Stimulated activated CD4-positive, alpha-beta T cell treated with anti-CD3 and anti-CD28 coated beads, Interleukin-15, amount 100 ng/mL, for 48 hours (primary cell): ENCODE measurements at regions not wholly inside any gene's neighbourhood (a gene's known extent, or its start where the extent isn't known, plus 50 kb on each side); places are given as distances from the start of the nearest gene placed in this dataset.
"Not testable (repeated sequence)": the region's sequence is repeated elsewhere in the genome, so short reads cannot be mapped to it uniquely, and the experiment has no call there.

Experiments used
- DNase-seq, 2 donors: peaks; one replicate each; pipeline ENCODE4 v3.0.0-alpha.2; 2020; ENCODE audit warnings: low read depth in 2 of 2

GRCh38 chr5:89218364-89218763, 335.4 kb upstream of the MEF2C start:
- DNase-seq: no peak

GRCh38 chr5:89216606-89217005, 333.6 kb upstream of the MEF2C start:
- DNase-seq: no peak

- no peak for DNase-seq
Observed at GRCh38 chr5:89213573-89213972, 330.6 kb upstream of the MEF2C start.

- no peak for DNase-seq
Observed at GRCh38 chr5:89211836-89212235, 328.9 kb upstream of the MEF2C start.

GRCh38 chr5:89208811-89209210, 325.8 kb upstream of the MEF2C start:
- no peak for DNase-seq

- no peak for DNase-seq
Observed at GRCh38 chr5:89208392-89208791, 325.4 kb upstream of the MEF2C start.

- DNase-seq: no peak
Observed at GRCh38 chr5:89204756-89205155, 321.8 kb upstream of the MEF2C start.

- no peak for DNase-seq
Observed at GRCh38 chr5:89203611-89204010, 320.6 kb upstream of the MEF2C start.

- no peak for DNase-seq
Observed at GRCh38 chr5:89200899-89201298, 317.9 kb upstream of the MEF2C start.

- DNase-seq: no peak
Observed at GRCh38 chr5:89199306-89199705, 316.3 kb upstream of the MEF2C start.

GRCh38 chr5:89191374-89191773, 308.4 kb upstream of the MEF2C start:
- no peak for DNase-seq

- DNase-seq: no peak
Observed at GRCh38 chr5:89190515-89191265, 307.7 kb upstream of the MEF2C start.

- no peak for DNase-seq
Observed at GRCh38 chr5:89187883-89188465, 305.0 kb upstream of the MEF2C start.

GRCh38 chr5:89187268-89187667, 304.3 kb upstream of the MEF2C start:
- no peak for DNase-seq

- DNase-seq: no peak
Observed at GRCh38 chr5:89181546-89181945, 298.6 kb upstream of the MEF2C start.

- DNase-seq: no peak
Observed at GRCh38 chr5:89179731-89180130, 296.7 kb upstream of the MEF2C start.

- DNase-seq: no peak
Observed at GRCh38 chr5:89178541-89178940, 295.6 kb upstream of the MEF2C start.

- DNase-seq: no peak
Observed at GRCh38 chr5:89173528-89173927, 290.5 kb upstream of the MEF2C start.

- no peak for DNase-seq
Observed at GRCh38 chr5:89168766-89169165, 285.8 kb upstream of the MEF2C start.

GRCh38 chr5:89164703-89165102, 281.7 kb upstream of the MEF2C start:
- not testable (repeated sequence) for DNase-seq

GRCh38 chr5:89156226-89156625, 273.2 kb upstream of the MEF2C start:
- DNase-seq: no peak

GRCh38 chr5:89147031-89147430, 264.0 kb upstream of the MEF2C start:
- DNase-seq: no peak

- DNase-seq: no peak
Observed at GRCh38 chr5:89137148-89137547, 254.2 kb upstream of the MEF2C start.

GRCh38 chr5:89133975-89134374, 251.0 kb upstream of the MEF2C start:
- no peak for DNase-seq
